DMS114 treated with DMSO at 0.1 percent for 48 hours (cell line): ENCODE measurements at regions not wholly inside any gene's neighbourhood (a gene's known extent, or its start where the extent isn't known, plus 50 kb on each side); places are given as distances from the start of the nearest gene placed in this dataset.
"Not testable (repeated sequence)": the region's sequence is repeated elsewhere in the genome, so short reads cannot be mapped to it uniquely, and the experiment has no call there.

ENCODE experiments used
- DNase-seq: peaks from one replicate; lab custom pipeline; 2025; ENCODE audit not compliant: unreplicated experiment; lab: John Stamatoyannopoulos, UW

GRCh38 chr2:208674919-208675318, 268.3 kb downstream of the PTH2R start:
- DNase-seq = no peak

DNA sequence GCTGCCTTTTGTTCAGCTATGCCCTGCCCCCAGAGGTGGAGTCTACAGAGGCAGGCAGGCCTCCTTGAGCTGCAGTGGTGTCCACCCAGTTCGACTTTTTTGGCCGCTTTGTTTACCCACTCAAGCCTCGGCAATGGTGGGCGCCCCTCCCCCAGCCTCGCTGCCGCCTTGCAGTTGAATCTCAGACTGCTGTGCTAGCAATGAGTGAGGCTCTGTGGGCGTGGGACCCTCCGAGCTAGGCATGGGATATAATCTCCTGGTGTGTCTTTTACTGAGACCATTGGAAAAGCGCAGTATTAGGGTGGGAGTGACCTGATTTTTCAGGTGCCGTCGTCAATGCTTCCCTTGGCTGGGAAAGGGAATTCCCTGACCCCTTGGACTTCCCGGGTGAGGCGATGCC, 279.3 kb downstream of the PTH2R start:
- DNase-seq = not testable (repeated sequence)

GRCh38 chr2:208686665-208687064, 280.1 kb downstream of the PTH2R start:
- DNase-seq = no peak

GRCh38 chr2:208687720-208688119, 281.1 kb downstream of the PTH2R start:
- not testable (repeated sequence) for DNase-seq

- DNase-seq = no peak
Measured at GRCh38 chr2:208698114-208698513, 291.5 kb downstream of the PTH2R start.

DNA sequence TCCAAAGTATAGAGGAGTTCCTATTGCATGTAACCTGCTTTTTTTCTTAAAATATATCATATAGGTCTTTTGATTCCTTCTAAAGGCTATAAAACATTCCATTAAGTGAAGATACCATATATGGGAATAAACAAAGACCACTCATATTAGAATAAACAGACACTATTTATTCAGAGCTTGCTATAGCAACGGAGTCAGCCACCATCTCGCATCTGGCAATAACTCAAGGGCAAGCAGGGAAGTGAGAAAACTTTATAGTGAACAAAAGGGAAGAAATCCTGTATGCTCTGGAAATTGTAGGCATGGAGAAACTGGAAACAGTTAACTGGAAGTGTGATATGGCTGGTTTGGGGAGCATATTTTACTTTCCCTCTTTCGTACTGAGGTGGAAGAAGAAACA, 301.9 kb downstream of the PTH2R start:
- no peak for DNase-seq

DNA sequence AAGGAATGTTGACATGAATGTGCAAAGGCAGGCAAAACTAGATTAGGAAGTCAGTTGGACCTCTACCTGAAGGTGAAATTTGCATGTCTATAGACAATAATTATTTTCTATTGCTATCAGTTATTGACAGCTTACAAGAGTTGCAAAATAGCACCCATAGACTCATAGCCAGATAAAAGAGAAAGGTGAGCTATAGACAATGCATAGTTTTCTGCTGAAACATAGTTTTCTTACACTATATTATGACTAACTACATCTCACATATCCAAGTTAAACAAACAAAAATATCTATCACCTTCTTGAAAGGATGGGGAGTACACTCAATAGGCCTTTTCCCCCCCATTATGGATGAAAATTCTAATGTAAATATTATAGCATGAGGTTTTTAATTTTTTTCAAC, 305.0 kb downstream of the PTH2R start:
- DNase-seq = no peak

DNA sequence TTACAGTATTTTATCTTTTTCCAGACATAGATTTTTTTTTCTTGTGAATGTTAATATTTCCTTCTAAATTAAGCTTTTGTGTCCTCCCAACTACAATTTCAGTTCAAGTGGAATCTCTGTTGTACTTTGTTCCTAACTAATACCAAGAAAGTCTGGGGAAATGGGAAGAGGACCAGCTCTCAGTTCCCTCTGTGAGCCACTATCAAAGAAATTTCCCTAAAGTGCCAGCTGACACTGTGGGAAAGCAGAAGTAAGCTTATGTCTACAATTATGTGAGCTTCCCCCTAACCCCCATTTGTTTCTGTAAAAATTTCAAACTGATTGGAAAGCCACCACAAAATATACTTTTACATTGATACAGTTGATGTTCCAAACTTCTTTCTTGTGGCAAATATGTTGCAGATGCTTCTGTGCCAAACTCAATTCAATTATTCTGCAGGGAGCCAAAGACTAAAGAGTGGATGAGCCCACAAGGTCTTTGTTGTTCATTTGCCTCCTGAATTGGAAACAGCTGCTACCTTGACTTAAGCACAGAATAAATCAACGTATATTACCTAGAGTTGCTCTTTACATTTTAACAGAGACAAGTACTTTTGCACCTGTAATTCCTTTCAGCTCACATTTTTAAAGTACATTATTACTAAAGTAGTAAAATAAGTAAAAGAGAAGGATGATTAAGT, 306.6 kb downstream of the PTH2R start:
- no peak for DNase-seq

- DNase-seq = no peak
Measured at GRCh38 chr2:208718828-208719227, 312.2 kb downstream of the PTH2R start.

GRCh38 chr2:208722731-208723130, 316.1 kb downstream of the PTH2R start:
- no peak for DNase-seq

DNA sequence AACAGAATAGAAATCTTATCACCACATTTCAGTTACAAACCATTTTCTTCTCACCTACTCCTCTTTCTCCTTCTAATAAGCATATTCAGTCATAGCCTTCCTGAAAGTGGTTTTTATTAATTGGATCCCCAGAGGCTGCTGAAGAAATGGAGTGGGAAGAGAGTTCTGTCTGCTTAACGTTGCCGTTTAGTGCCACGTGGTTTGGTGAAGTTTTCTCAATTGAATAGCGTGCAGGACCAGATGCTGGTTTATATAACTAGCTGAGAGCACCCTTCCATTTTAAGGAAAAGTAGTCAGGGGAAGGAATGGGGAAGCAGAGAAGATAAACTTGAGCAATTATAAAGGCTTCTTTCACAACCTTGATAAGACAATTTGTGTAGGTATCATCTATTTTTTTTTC, 318.7 kb downstream of the PTH2R start:
- DNase-seq = no peak

GRCh38 chr2:208726242-208726641, 319.6 kb downstream of the PTH2R start:
- DNase-seq = no peak

GRCh38 chr2:208751663-208752415, 345.2 kb downstream of the PTH2R start:
- not testable (repeated sequence) for DNase-seq

GRCh38 chr2:208757364-208757763, 350.8 kb downstream of the PTH2R start:
- no peak for DNase-seq

DNA sequence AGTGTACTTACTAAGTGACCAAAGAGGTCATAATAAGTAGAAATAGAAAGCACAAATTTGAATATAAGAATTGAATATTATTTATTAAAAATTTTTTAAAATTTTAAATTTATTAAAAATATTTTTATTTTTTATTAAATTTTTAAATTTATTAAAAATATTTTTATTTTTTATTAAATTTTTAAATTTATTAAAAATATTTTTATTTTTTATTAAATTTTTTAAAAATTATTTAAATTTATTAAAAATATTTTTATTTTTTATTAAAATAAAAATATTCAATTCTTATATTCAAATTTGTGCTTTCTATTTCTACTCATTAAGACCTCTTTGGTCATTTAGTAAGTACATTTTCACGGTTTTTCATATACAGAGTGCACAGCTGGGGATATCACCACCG, 366.5 kb downstream of the PTH2R start:
- not testable (repeated sequence) for DNase-seq

DNA sequence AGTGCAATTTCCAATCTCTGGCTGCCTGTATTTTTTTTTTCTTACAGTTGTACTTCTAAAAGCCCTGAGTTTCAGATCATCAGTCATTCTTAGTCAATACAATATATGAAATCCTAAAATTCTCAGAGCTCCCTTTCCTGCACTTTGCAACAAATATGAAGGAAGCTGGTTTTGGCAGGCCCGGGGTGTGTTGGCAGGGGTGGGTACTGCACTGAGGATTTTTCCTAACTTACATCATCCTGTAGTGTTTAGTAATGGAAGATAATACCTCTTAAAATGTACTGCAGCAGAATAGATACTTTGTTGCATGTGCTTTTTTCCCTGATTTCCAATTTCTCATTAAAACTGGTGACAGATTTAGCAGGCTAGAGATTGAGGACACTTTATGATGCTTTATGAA, 374.6 kb downstream of the PTH2R start:
- no peak for DNase-seq

DNA sequence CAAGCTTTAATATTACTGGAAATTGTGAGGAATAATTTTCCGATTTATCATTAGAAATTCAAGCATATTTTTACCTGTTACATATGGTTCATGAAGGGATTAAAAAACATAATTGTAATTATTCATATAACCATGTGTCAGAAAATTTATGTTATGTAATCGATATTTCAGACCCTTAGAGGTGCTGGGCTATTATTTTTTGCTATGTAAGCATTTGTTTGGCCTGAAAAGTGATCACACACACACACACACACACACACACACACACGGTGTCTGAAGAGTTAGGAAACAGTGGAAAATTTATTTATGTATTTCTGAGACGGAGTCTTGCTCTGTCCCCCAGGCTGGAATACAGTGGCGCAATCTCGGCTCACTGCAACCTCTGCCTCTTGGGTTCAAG, 375.5 kb downstream of the PTH2R start:
- DNase-seq = no peak

DNA sequence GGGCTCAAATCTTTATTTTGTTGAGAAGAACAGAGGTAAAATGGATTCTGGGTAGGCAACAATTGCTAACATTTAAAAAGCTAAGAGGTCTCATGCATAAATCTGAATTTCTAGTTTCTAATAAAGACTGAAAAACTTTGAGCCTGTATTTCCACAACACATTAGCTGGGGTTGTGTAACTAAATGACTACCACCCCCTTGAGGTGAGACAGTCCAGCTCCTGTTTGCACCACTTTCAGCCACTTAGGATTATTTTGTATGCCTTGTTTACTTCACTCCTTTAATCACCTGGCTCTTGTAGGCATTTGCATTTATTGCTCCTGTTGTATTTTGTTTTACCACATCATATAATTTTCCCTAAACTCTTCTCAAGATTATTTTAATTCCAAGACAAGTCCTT, 376.6 kb downstream of the PTH2R start:
- DNase-seq = no peak

DNA sequence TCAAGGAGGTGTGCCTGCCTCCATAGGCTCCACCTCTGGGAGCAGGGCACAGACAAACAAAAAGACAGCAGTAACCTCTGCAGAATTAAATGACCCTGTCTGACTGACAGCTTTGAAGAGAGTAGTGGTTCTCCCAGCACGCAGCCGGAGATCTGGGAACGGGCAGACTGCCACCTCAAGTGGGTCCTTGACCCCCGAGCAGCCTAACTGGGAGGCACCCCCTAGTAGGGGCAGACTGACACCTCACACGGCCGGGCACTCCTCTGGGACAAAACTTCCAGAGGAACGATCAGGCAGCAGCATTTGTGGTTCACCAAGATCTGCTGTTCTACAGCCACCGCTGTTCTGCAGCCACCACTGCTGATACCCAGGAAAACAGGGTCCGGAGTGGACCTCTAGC, 378.2 kb downstream of the PTH2R start:
- not testable (repeated sequence) for DNase-seq

DNA sequence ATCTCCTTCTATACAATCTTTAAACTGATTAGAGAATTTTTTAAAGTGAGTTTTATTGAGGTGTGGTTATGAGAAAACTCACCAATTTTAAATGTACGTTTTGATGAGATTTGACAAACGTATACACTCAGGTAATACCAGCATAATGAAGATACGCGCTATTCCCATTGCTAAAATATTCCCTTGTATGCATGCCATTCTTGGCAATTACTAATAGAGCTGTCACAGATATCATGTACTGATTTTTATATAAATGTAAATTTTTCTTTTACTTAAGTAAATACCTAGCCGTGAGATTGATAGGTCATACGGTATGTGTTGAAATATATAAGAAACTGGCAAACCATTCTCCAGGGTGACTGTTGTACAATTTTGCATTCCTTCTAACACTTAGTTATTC, 384.7 kb downstream of the PTH2R start:
- DNase-seq = no peak

GRCh38 chr2:208792766-208793165, 386.2 kb downstream of the PTH2R start:
- no peak for DNase-seq

GRCh38 chr2:208793434-208793833, 386.8 kb downstream of the PTH2R start:
- DNase-seq = no peak
